HCT116 (cell line): ENCODE measurements at regions not wholly inside any gene's neighbourhood (a gene's known extent, or its start where the extent isn't known, plus 50 kb on each side); places are given as distances from the start of the nearest gene placed in this dataset.

Experiments used
- ATAC-seq: fragments of 200-7000 bp; cut with Tn5 transposase; 2 replicates; pipeline ENCODE4 v1.9.1; 2020; ENCODE audit warnings: mild to moderate bottlenecking, moderate library complexity
- BruUV-seq: library from RNA; stranded (reverse); fragments of 400-500 nt; replicated peaks from 2 replicates; lab custom pipeline; 2021; lab: Mats Ljungman, UMichigan
- CTCF ChIA-PET: fragments of 300-600 bp; sonication (Branson Sonifier 250); formaldehyde crosslinking; loops from one replicate; lab custom pipeline; 2021; ENCODE audit warnings: antibody characterized with exemption; lab: Charles Lee
- POLR2A ChIA-PET: fragments of 300-600, 350-600 bp; sonication (Branson Sonifier 250); formaldehyde crosslinking; loops from one replicate; lab custom pipeline; 2021; ENCODE audit warnings: antibody characterized with exemption; lab: Charles Lee
- RAD21 ChIA-PET, 2 experiments: fragments of 300-600 bp; sonication (Branson Sonifier 250); formaldehyde crosslinking; loops; one replicate each; lab custom pipeline; 2023; ENCODE audit warnings: low total read pairs in 2 of 2; ENCODE audit not compliant: uncharacterized antibody in 2 of 2, unreplicated experiment in 2 of 2, low non-redundant PET in 1 of 2; lab: Charles Lee
- DNase-seq: peaks from one replicate; pipeline ENCODE4 v3.0.0-alpha.2; 2010; ENCODE audit warnings: low read depth, low spot score
- H2AFZ ChIP-seq: fragments of 200-600 bp; shearing (Covaris generic), sonication (generic); 2 replicates; pipeline ENCODE4 v1.6.1; 2017; ENCODE audit warnings: low read depth, mixed run types, mixed read lengths, antibody characterized with exemption, low read length; ENCODE audit not compliant: poor library complexity, severe bottlenecking
- H3K27ac ChIP-seq: 2 replicates; pipeline ENCODE4 v1.5.1; 2012; ENCODE audit warnings: low read depth, low read length
- H3K27me3 ChIP-seq: fragments of 200-600 bp; sonication (generic); 2 replicates; pipeline ENCODE4 v1.6.1; 2016; ENCODE audit warnings: mixed run types, low read length, mixed read lengths; ENCODE audit not compliant: insufficient read depth
- H3K36me3 ChIP-seq, 2 experiments: fragments of 200-500 bp in 1 of 2; fragments of 200-600 bp in 1 of 2; sonication (Bioruptor generic) in 1 of 2; sonication (generic) in 1 of 2; 2 replicates each; pipeline versions ENCODE4 v1.5.1 to v1.6.1; 2014 to 2016; ENCODE audit warnings: low read length in 2 of 2, inconsistent platforms in 1 of 2, mixed read lengths in 1 of 2, mixed run types in 1 of 2; ENCODE audit not compliant: insufficient read depth in 2 of 2, control insufficient read depth in 1 of 2
- H3K4me1 ChIP-seq, 2 experiments: fragments of 200-600 bp in 1 of 2; sonication (generic) in 1 of 2; 2 replicates each; pipeline versions ENCODE4 v1.5.1 to v1.6.1; 2012 to 2017; ENCODE audit warnings: low read length in 2 of 2, inconsistent platforms in 1 of 2, mild to moderate bottlenecking in 1 of 2, mixed read lengths in 1 of 2, mixed run types in 1 of 2, moderate library complexity in 1 of 2; ENCODE audit not compliant: insufficient read depth in 2 of 2, control insufficient read depth in 1 of 2
- H3K4me2 ChIP-seq: fragments of 200-600 bp; sonication (generic); 2 replicates; pipeline ENCODE4 v1.6.1; 2017; ENCODE audit warnings: mixed run types, low read length, mixed read lengths
- H3K4me3 ChIP-seq, 2 experiments: fragments of 200-600 bp in 1 of 2; sonication (generic) in 1 of 2; replicated peaks in 1 of 2; 2 replicates each; pipeline ENCODE4 v1.5.1; 2011 to 2016; ENCODE audit warnings: low read length in 2 of 2, control low read depth in 1 of 2, low read depth in 1 of 2, mild to moderate bottlenecking in 1 of 2, mixed read lengths in 1 of 2, mixed run types in 1 of 2
- H3K79me2 ChIP-seq: fragments of 200-600 bp; sonication (generic); 2 replicates; pipeline ENCODE4 v1.6.1; 2017; ENCODE audit warnings: mild to moderate bottlenecking, mixed run types, low read length, moderate library complexity, mixed read lengths; ENCODE audit not compliant: insufficient read depth
- H3K9ac ChIP-seq: fragments of 200-600 bp; sonication (generic); 2 replicates; pipeline ENCODE4 v1.6.1; 2016; ENCODE audit warnings: low read length, mixed read lengths
- H3K9me2 ChIP-seq: fragments of 200-600 bp; sonication (generic), shearing (Covaris generic); 2 replicates; pipeline ENCODE4 v1.6.1; 2017; ENCODE audit warnings: mixed run types, mild to moderate bottlenecking, moderate library complexity; ENCODE audit not compliant: insufficient read depth
- H3K9me3 ChIP-seq, 2 experiments: fragments of 200-500 bp in 1 of 2; fragments of 200-600 bp in 1 of 2; sonication (Bioruptor generic) in 1 of 2; sonication (generic) in 1 of 2; 2 replicates each; pipeline ENCODE4 v1.6.1; 2014 to 2017; ENCODE audit warnings: low read length in 2 of 2, mixed read lengths in 2 of 2, inconsistent platforms in 1 of 2, low read depth in 1 of 2, mild to moderate bottlenecking in 1 of 2, mixed run types in 1 of 2, moderate library complexity in 1 of 2; ENCODE audit not compliant: control insufficient read depth in 1 of 2, insufficient read depth in 1 of 2
- H4K20me1 ChIP-seq: fragments of 200-600 bp; sonication (generic), shearing (Covaris generic); 2 replicates; pipeline ENCODE4 v1.6.1; 2017; ENCODE audit warnings: mixed run types, mild to moderate bottlenecking, moderate library complexity; ENCODE audit not compliant: insufficient read depth
- CBX3 ChIP-seq: IDR thresholded peaks from 2 replicates; pipeline ENCODE4 v1.6.1; 2012; ENCODE audit warnings: low read depth
- CEBPB ChIP-seq: IDR thresholded peaks from 2 replicates; pipeline ENCODE4 v1.6.1; 2012; ENCODE audit warnings: low read depth
- EGR1 ChIP-seq: IDR thresholded peaks from 2 replicates; pipeline ENCODE4 v1.6.1; 2012; ENCODE audit warnings: low read depth
- ELF1 ChIP-seq: IDR thresholded peaks from 2 replicates; pipeline ENCODE4 v1.6.1; 2012; ENCODE audit warnings: low read depth, borderline replicate concordance
- EZH2 ChIP-seq: fragments of 200-600 bp; sonication (generic); IDR thresholded peaks from 2 replicates; pipeline ENCODE4 v1.6.1; 2017; ENCODE audit warnings: antibody characterized with exemption, mixed run types
- POLR2AphosphoS5 ChIP-seq: IDR thresholded peaks from 2 replicates; pipeline ENCODE4 v1.6.1; 2011; ENCODE audit warnings: mild to moderate bottlenecking, low read depth, low read length, moderate library complexity
- RAD21 ChIP-seq: IDR thresholded peaks from 2 replicates; pipeline ENCODE4 v1.6.1; 2012; ENCODE audit warnings: low read depth, mild to moderate bottlenecking
- SRF ChIP-seq: IDR thresholded peaks from 2 replicates; pipeline ENCODE4 v1.6.1; 2012; ENCODE audit warnings: low read depth
- TCF7L2 ChIP-seq: IDR thresholded peaks from 2 replicates; pipeline ENCODE4 v1.7.0; 2011; ENCODE audit warnings: borderline replicate concordance, inconsistent platforms; ENCODE audit not compliant: insufficient read depth, insufficient read length; ENCODE audit errors: extremely low read depth
- YY1 ChIP-seq: IDR thresholded peaks from 2 replicates; pipeline ENCODE4 v1.6.1; 2011; ENCODE audit warnings: low read length, low read depth, moderate library complexity, mild to moderate bottlenecking; ENCODE audit not compliant: insufficient replicate concordance; ENCODE audit errors: extremely low read depth
- ZFX ChIP-seq: fragments of 450-650 bp; IDR thresholded peaks from 2 replicates; pipeline ENCODE4 v1.6.1; 2017
- intact Hi-C: fragments of 100-400 bp; cut with micrococcal nuclease; formaldehyde crosslinking; loops from 2 replicates; pipeline ENCODE4 v1.10.0; 2022
- TF ChIP-seq, protein P1 (sequence below): IDR thresholded peaks from 2 replicates; pipeline ENCODE4 v1.6.1; 2012; ENCODE audit warnings: low read depth

GRCh38 chr1:221555689-221556433 is 186.0 kb downstream of the DUSP10 start:
- Histone ChIP-seq H3K9ac (no peak overlapping the region), H3K27me3 (no peaks in the 10 kb centered on the region), H3K4me1 (no peaks in the 10 kb centered on the region), H3K36me3 (no peaks in the 10 kb centered on the region), H3K4me2 (no peak overlapping the region), H4K20me1 (no peaks in the 10 kb centered on the region), H2AFZ (no peak overlapping the region), H3K27ac (no peak overlapping the region), H3K9me3 (no peaks in the 10 kb centered on the region), H3K9me2 (no peaks in the 10 kb centered on the region), H3K79me2 (no peaks in the 10 kb centered on the region), H3K4me3 (no peak overlapping the region)
- no peak for TF ChIP-seq POLR2AphosphoS5
- ChIA-PET CTCF (interaction anchor here (1.1 kb wide), 1 partner anchor 12 kb away, joined by 3 read pairs; no protein-coding TSS in a partner anchor), RAD21 (no interaction called here), POLR2A (no interaction called here)
- intact Hi-C loops = no loop called here
- ATAC-seq = no peak
- no TSS peak for BruUV-seq
- no peak for DNase-seq

- BruUV-seq = no TSS peak
- Histone ChIP-seq H3K27ac (no peak overlapping the region), H3K36me3 (no peaks in the 10 kb centered on the region), H3K4me2 (no peak overlapping the region), H3K9me3 (no peaks in the 10 kb centered on the region), H3K79me2 (no peaks in the 10 kb centered on the region), H3K9ac (no peak overlapping the region), H3K9me2 (no peaks in the 10 kb centered on the region), H3K27me3 (no peaks in the 10 kb centered on the region), H2AFZ (no peak overlapping the region), H4K20me1 (no peaks in the 10 kb centered on the region), H3K4me1 (no peaks in the 10 kb centered on the region), H3K4me3 (no peak overlapping the region)
- RAD21 ChIA-PET = no interaction called here
- no peak for ATAC-seq
- TF ChIP-seq ELF1 (no peak), EZH2 (no peak), CBX3 (no peak), CEBPB (no peak), SRF (no peak), EGR1 (no peak), ZFX (no peak), YY1 (no peak), RAD21 (no peak), TCF7L2 (no peak)
- TF ChIP-seq, protein P1, sequence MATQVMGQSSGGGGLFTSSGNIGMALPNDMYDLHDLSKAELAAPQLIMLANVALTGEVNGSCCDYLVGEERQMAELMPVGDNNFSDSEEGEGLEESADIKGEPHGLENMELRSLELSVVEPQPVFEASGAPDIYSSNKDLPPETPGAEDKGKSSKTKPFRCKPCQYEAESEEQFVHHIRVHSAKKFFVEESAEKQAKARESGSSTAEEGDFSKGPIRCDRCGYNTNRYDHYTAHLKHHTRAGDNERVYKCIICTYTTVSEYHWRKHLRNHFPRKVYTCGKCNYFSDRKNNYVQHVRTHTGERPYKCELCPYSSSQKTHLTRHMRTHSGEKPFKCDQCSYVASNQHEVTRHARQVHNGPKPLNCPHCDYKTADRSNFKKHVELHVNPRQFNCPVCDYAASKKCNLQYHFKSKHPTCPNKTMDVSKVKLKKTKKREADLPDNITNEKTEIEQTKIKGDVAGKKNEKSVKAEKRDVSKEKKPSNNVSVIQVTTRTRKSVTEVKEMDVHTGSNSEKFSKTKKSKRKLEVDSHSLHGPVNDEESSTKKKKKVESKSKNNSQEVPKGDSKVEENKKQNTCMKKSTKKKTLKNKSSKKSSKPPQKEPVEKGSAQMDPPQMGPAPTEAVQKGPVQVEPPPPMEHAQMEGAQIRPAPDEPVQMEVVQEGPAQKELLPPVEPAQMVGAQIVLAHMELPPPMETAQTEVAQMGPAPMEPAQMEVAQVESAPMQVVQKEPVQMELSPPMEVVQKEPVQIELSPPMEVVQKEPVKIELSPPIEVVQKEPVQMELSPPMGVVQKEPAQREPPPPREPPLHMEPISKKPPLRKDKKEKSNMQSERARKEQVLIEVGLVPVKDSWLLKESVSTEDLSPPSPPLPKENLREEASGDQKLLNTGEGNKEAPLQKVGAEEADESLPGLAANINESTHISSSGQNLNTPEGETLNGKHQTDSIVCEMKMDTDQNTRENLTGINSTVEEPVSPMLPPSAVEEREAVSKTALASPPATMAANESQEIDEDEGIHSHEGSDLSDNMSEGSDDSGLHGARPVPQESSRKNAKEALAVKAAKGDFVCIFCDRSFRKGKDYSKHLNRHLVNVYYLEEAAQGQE = no peak
- CTCF ChIA-PET = interaction anchor here (1.1 kb wide), 1 partner anchor 13 kb away, joined by 3 read pairs; no protein-coding TSS in a partner anchor
- DNase-seq = no peak
- intact Hi-C loops = no loop called here
- POLR2A ChIA-PET = no interaction called here
Observed at GRCh38 chr1:221556435-221556834, 185.5 kb downstream of the DUSP10 start.
